Stimulated activated CD8-positive, alpha-beta memory T cell treated with anti-CD3 and anti-CD28 coated beads, Interleukin-15, amount 100 ng/mL, for 24 hours (primary cell): ENCODE measurements at regions not wholly inside any gene's neighbourhood (a gene's known extent, or its start where the extent isn't known, plus 50 kb on each side); places are given as distances from the start of the nearest gene placed in this dataset.

Source experiments
- DNase-seq: peaks from one replicate; pipeline ENCODE4 v3.0.0-alpha.2; 2020; ENCODE audit warnings: low read depth

GRCh38 chr1:55974714-55975441 is 604.5 kb downstream of the PLPP3 start:
- DNase-seq = no peak

GRCh38 chr1:55970526-55971110 is 608.7 kb downstream of the PLPP3 start:
- DNase-seq = no peak

DNA sequence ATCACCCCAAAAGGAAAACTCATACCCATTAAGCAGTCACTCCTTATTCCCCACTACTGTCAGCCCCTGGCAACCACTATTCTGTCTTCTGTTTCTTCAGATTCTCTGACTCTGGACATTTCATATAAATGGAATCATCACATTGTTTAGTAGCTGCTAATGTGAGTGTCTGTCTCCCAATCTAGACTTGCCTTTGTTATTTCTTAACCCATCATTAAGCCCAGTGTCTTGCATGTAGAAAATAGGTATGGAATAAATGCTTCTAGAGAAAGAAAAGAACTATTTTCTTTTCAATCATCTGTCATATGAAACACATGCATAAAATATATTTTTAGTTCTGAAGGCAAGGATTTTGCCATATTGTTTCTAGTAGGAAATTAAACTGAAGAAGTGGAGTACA is 610.0 kb downstream of the PLPP3 start:
- no peak for DNase-seq

- DNase-seq = no peak
These were observed 610.7 kb downstream of the PLPP3 start for GRCh38 chr1:55968661-55969060.

GRCh38 chr1:55965981-55966461 is 613.3 kb downstream of the PLPP3 start:
- DNase-seq = no peak

DNA sequence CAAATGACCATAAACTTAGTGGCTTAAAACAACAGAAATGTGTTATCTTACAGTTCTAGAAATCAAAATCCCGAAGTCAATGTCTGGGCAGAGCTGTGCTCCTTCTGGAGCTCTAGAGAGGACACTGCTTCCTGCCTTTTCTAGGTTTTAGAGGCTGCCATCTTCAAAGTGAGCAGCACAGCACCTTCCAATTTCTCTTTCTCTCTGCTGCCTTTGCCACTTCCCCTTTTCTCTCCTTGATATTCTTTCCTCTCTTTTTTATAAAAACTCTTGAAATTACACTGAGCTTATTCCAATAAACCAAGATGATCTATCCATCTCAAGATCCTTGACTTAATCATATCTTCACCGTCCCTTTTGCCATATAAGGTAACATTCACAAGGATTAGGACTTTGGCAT is 616.9 kb downstream of the PLPP3 start:
- DNase-seq = no peak

DNA sequence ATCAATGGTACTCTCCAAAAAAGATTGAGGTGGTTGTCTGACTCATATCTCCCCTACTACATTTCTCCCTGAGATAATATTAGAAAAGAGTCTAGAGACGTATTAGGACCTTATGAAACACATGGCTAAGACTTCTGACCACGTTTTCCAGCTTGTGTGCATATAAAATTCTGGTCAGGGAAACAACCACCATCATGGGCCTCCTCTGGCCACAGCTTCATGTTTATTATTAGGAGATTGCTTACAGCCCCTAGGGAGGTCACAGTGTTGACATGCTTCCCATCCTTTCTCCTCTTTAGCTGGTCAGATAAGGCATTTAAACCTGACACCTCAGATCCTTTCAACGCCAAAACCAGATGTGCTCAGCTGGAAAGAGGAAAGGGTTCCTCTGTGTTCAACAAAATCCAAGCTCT is 620.2 kb downstream of the PLPP3 start:
- DNase-seq = no peak

- DNase-seq = no peak
These were observed 620.9 kb downstream of the PLPP3 start for GRCh38 chr1:55958498-55958897.

- DNase-seq = no peak
These were observed 622.1 kb downstream of the PLPP3 start for GRCh38 chr1:55957276-55957675.

DNA sequence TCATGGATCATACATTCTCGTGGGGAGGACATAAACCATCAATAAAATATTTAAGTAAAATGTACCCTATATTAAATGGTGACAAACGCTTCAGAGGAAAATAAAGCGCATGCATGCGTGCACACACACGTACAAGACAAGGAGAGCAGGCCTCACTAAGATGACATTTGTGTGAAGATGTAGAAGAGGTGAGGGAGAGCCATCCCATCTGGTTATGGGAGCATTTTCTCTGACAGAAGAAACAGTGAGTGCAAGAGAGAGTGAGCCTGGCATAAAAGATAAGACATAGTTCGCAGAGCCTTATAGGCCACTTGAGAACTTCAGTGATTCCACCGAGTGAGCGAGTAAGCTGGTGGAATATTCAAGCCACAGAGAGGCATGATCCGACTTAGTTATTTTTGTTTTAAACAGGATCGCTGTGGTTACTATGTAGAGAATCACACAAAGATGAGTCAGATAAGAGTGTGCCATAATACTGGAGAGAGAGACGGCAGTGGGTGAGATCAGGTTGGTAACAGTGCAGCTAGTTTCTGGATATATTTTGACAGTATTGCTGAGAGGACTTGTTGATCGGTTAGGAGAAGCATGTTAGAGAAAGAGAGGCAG is 624.2 kb downstream of the PLPP3 start:
- DNase-seq = no peak

DNA sequence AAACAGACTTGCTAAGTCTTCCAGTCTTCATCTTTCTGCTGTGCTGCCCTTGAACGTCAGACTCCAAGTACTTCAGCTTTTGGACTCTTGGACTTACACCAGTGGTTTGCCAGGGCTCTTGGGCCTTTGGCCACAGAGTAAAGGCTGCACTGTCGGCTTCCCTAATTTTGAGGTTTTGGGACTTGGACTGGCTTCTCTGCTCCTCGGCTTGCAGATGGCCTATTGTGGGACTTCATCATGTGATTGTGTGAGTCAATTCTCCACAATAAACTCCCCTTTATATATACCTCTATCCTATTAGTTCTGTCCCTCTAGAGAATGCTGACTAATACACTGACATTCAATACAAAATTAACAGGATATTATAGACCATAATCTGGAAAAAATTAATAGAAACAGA is 628.1 kb downstream of the PLPP3 start:
- DNase-seq = no peak

- DNase-seq = no peak
These were observed 631.9 kb downstream of the PLPP3 start for GRCh38 chr1:55947446-55947845.

- no peak for DNase-seq
These were observed 635.5 kb downstream of the PLPP3 start for GRCh38 chr1:55943721-55944435.

DNA sequence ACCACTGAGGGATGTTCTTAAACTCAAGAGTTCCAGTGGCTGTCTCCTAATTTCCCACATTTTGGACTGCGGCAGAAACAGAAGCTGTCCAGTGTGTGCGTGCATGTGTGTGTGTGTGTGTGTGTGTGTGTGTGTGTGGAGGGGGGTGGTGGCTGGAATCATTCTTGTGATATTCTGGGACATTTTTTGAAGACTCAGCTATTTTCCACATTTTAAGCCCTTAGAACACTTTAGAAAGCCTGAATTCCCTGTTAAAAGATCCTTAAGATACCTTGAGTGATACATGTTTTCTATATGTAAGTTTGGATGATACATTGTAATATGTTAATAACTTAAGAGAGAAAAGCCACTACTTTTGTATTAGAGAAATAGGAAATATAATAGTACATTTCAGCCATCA is 636.4 kb downstream of the PLPP3 start:
- DNase-seq = no peak

DNA sequence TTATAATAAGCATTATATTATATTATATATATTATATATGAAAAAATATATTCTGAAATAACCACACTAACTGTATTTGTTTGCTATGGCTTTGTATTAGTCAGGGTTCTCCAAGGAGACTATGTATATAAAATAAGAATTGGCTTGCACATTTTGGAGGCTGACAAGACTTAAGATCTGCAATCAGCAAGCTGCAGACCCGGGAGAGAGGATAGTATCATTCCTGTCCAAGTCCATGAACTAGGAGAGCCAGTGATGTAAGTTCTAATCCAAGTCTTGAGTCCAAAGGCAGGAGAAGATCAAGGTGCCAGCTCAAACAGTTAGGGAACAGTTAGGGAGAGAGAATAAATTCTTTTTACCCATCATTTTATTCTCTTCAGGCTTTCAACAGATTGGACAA is 639.5 kb downstream of the PLPP3 start:
- no peak for DNase-seq

- no peak for DNase-seq
These were observed 640.5 kb downstream of the PLPP3 start for GRCh38 chr1:55938861-55939260.

DNA sequence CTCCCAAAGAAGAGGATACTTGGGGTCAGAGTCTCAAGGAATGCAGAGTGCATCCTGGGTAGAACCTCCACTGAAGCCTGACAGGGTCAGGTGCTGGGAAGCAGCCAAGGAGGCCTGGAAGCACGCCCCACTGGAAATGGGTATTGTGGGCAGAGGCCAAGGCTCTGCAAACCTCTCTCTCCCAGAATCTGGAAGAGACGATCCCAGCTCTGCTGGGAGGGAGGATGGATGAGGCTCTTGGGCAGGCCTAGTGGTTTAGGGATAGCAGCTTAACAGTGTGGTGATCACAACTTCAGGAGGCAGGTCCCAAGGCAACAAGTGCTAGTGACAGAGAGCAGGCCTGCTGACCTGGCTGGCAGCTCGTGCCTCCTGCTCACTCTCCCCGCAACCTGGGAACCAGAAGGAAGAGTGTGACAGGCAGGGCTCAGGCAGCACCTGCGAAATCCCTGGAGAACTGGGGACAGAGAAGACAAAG is 641.0 kb downstream of the PLPP3 start:
- DNase-seq = no peak

DNA sequence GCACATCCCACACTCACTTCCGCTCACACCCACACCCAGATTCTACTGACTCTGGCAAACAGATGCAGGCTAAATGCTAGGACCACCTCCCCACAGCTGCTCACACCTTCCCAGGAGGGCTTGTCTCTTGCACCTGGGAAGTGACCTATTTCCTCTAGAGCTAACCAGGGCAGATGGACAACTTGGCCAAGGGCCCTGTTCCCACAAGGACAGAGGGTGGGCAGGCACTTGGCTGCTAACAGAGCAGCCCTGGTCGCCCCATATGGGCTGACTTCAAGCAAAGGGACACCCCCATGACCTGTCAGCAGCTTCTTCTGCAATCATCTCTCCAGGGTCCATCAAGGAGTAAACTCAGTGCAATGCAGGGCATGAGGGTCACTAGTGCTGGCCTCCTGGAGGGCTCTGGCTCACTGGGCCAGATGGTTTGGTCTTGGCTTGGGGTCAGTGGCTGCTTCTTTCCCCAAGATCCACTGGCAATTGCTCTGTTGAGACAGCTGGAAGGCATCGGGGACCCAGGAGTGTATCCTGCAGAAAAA is 641.5 kb downstream of the PLPP3 start:
- no peak for DNase-seq

DNA sequence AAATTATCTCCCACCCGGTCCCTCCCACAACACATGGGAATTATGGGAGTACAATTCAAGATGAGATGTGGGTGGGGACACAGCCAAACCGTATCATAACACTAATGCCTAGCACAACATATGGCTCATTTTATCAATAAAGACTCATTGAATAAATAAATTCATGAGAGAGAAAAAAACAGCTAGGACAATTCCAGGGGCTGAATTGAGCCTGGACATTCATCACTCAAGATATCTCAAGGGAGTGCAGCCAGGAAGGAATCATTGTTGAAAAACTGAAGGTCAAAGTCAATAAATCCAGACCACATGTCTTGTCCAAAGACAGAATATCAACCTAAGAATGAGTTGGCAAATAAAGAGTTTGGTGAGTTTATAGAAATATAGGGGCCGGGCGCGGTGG is 644.1 kb downstream of the PLPP3 start:
- no peak for DNase-seq

DNA sequence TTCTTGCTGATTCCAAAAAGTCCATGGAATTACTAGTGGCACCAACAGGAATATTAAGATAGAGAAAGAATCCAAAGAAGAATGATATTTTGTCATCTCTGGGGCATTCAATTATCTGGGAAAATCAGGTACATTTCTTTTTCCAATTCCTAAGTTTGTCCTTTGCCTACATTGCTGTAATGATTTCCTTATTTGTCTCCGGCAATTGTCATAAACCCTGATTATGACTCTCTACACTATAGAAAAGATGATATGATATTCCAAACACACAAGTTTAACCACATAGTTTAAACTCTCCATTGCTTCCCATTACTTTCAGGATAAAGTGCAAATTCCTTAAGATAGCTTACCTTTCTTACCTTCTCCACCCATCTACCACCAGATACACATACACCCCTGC is 647.0 kb downstream of the PLPP3 start:
- no peak for DNase-seq

DNA sequence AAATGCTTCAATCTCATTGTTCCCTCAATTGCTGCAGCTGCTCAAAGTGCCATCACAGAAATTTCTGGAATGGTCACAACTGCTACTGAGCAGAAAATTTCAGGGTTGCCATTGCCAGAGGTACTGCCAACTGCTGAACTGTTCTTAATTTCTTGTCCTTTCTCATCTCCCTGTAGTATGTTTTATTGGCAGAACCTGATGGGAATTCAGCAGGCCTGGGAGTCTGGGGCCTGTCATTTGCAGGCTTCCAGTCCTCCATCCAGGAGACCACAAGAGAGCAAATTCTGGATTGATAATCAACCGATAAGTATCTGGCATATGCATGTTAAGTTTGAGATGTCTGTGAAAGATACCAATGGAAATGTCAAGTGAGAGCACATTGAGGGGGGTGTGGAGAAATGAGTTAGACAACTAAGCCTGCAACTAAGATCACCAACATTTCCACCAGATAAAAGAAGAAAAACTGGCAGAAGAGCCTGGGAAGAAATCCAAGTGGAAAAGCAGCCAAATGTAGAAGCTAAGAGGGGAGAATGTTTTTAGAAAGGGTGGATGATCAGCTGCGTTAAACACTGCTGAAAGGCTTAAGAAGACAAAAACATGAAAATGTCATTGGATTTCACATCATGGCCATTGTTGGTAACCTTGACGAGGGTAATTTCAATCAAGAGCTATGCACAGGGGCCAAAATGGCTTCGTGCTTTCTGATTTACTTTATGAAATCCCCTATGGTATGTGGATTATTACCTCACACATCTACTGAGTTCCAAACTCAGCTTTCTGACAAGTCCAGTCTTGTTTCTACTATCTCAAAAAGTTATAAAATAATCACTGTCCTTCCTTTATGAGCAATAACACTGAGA is 648.1 kb downstream of the PLPP3 start:
- no peak for DNase-seq
